A673 (cell line): ENCODE measurements at regions not wholly inside any gene's neighbourhood (a gene's known extent, or its start where the extent isn't known, plus 50 kb on each side); places are given as distances from the start of the nearest gene placed in this dataset.

Experiments
- BruUV-seq: library from RNA; stranded (reverse); fragments of 400-500 nt; replicated peaks from 2 replicates; lab custom pipeline; 2021; lab: Mats Ljungman, UMichigan
- CTCF ChIA-PET: fragments of 300-600 bp; sonication (Branson Sonifier 250); formaldehyde crosslinking; loops from one replicate; lab custom pipeline; 2022; ENCODE audit warnings: antibody characterized with exemption; lab: Charles Lee
- POLR2A ChIA-PET: fragments of 300-600 bp; sonication (Branson Sonifier 250); formaldehyde crosslinking; loops from one replicate; lab custom pipeline; 2022; ENCODE audit warnings: antibody characterized with exemption; ENCODE audit not compliant: low non-redundant PET; lab: Charles Lee
- DNase-seq: peaks from one replicate; pipeline ENCODE4 v3.0.0-alpha.2; 2015; ENCODE audit warnings: low spot score
- H3K27ac ChIP-seq: fragments of 200-600 bp; sonication (generic); 2 replicates; pipeline ENCODE4 v1.5.1; 2016; ENCODE audit warnings: mixed run types, low read depth, mild to moderate bottlenecking, mixed read lengths, antibody characterized with exemption, low read length; ENCODE audit not compliant: poor library complexity, severe bottlenecking
- H3K27me3 ChIP-seq: fragments of 200-600 bp; sonication (generic); replicated peaks from 2 replicates; pipeline ENCODE4 v1.6.1; 2017; ENCODE audit warnings: mixed run types, low read depth, mild to moderate bottlenecking, mixed read lengths, antibody characterized with exemption, low read length; ENCODE audit not compliant: insufficient read depth, poor library complexity
- H3K36me3 ChIP-seq: fragments of 200-600 bp; sonication (generic); 2 replicates; pipeline ENCODE4 v1.6.1; 2016; ENCODE audit warnings: mixed run types, mild to moderate bottlenecking, mixed read lengths, antibody characterized with exemption, low read length; ENCODE audit not compliant: insufficient read depth, poor library complexity, severe bottlenecking
- H3K4me1 ChIP-seq: fragments of 200-600 bp; sonication (generic); 2 replicates; pipeline ENCODE4 v1.6.1; 2017; ENCODE audit warnings: mixed run types, mild to moderate bottlenecking, mixed read lengths, antibody characterized with exemption, low read length; ENCODE audit not compliant: insufficient read depth, poor library complexity, severe bottlenecking
- H3K4me3 ChIP-seq: fragments of 200-600 bp; sonication (generic); 2 replicates; pipeline ENCODE4 v1.5.1; 2016; ENCODE audit warnings: low read depth, mixed run types, mild to moderate bottlenecking, mixed read lengths, low read length; ENCODE audit not compliant: poor library complexity, severe bottlenecking
- H3K9me3 ChIP-seq: fragments of 200-600 bp; sonication (generic); 2 replicates; pipeline ENCODE4 v1.6.1; 2016; ENCODE audit warnings: mixed run types, low read depth, mild to moderate bottlenecking, mixed read lengths, antibody characterized with exemption, low read length; ENCODE audit not compliant: poor library complexity, severe bottlenecking
- EZH2 ChIP-seq: fragments of 200-600 bp; sonication (generic); IDR thresholded peaks from 2 replicates; pipeline ENCODE4 v1.6.1; 2017; ENCODE audit warnings: borderline replicate concordance, low read depth, mild to moderate bottlenecking, mixed read lengths, antibody characterized with exemption, low read length; ENCODE audit not compliant: poor library complexity, severe bottlenecking
- intact Hi-C: fragments of 100-400 bp; cut with micrococcal nuclease; formaldehyde crosslinking; loops from one replicate; pipeline ENCODE4 v1.10.0; 2022; ENCODE audit not compliant: unreplicated experiment
- TF ChIP-seq, protein P1 (sequence below): fragments of 300-800, 200-600 bp; sonication (generic); conservative IDR thresholded peaks from 2 replicates; pipeline ENCODE4 v1.5.1; 2017; ENCODE audit warnings: low read depth, mild to moderate bottlenecking, antibody characterized with exemption, low read length, moderate library complexity, mixed read lengths

DNA sequence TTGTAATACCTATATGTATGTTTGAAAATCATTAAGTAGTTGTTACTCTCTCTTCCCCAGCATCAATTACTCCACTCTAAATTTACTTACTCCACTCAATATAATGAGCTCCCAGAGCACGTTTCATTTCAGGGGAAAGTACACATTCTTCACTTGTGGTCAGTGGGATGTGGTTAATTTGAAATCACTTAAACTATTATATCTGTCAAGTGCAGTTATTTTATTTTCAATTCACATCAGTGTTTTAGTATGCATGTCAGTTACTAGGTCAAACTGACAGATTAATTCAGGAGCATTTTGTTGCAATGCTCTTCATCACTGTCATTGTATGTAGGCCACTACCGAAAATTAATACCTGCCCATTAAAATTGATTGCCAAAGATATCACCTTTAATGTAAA lies 376.1 kb downstream of the ZIC4 start:
- no peak for TF ChIP-seq EZH2
- TF ChIP-seq, protein P1, sequence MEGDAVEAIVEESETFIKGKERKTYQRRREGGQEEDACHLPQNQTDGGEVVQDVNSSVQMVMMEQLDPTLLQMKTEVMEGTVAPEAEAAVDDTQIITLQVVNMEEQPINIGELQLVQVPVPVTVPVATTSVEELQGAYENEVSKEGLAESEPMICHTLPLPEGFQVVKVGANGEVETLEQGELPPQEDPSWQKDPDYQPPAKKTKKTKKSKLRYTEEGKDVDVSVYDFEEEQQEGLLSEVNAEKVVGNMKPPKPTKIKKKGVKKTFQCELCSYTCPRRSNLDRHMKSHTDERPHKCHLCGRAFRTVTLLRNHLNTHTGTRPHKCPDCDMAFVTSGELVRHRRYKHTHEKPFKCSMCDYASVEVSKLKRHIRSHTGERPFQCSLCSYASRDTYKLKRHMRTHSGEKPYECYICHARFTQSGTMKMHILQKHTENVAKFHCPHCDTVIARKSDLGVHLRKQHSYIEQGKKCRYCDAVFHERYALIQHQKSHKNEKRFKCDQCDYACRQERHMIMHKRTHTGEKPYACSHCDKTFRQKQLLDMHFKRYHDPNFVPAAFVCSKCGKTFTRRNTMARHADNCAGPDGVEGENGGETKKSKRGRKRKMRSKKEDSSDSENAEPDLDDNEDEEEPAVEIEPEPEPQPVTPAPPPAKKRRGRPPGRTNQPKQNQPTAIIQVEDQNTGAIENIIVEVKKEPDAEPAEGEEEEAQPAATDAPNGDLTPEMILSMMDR: no peak
- ChIA-PET CTCF (no interaction called here), POLR2A (no interaction called here)
- H3K4me1 ChIP-seq: no peaks in the 10 kb centered on the region
- intact Hi-C loops: no loop called here
- no peak overlapping the region for H3K27ac ChIP-seq
- H3K9me3 ChIP-seq: peaks cover 14% of the 10 kb centered on the region
- H3K4me3 ChIP-seq: no peak overlapping the region
- BruUV-seq: no TSS peak
- no peak for DNase-seq
- no peaks in the 10 kb centered on the region for H3K36me3 ChIP-seq
- H3K27me3 ChIP-seq: no peaks in the 10 kb centered on the region

DNA sequence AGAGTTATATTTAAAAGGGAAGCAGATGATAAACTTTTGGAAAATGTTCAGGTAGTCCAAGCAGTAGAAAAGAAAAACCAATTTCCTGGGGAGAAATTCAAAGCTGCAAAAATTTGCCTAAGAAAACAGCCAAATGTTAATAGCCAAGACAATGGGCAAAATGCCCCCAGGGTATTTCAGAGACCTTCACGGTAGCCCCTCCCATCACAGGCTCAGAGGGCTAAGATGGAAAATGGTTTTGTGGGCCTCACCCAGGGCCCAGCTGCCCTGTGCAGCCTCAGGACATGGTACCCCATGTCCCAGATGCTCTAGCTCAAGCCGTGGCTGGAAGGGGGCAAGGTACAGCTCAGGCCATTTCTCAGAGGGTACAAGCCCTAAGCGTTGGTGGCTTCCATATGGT lies 391.0 kb downstream of the ZIC4 start:
- intact Hi-C loops: no loop called here
- DNase-seq: no peak
- Histone ChIP-seq H3K36me3 (no peaks in the 10 kb centered on the region), H3K9me3 (no peaks in the 10 kb centered on the region), H3K4me1 (no peaks in the 10 kb centered on the region), H3K4me3 (no peak overlapping the region), H3K27ac (no peak overlapping the region), H3K27me3 (no peaks in the 10 kb centered on the region)
- CTCF ChIA-PET: no interaction called here
- TF ChIP-seq, protein P1: no peak
- TF ChIP-seq EZH2: no peak
- no TSS peak for BruUV-seq
- POLR2A ChIA-PET: no interaction called here

DNA sequence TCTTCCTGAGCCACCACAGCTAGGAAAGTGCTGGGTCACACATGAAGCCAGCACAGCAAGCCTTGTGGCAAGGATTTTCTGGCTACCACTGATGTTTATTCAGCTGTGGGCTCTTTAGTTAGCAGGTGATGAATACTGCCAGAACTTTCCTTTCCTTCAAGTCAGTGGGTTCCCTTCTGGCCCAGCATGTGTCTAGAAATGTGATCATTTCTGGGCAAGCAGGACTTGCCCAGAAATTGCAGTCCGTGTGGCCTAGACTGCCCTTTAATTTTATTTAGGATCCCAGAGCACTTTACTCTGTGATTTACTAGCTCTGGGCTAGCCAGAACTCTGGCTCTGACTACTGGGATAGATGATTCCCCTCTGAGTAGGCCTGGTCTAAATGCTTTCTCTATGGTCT lies 397.5 kb downstream of the ZIC4 start:
- CTCF ChIA-PET: no interaction called here
- Histone ChIP-seq H3K27ac (no peak overlapping the region), H3K36me3 (no peaks in the 10 kb centered on the region), H3K9me3 (no peaks in the 10 kb centered on the region), H3K4me3 (no peak overlapping the region), H3K4me1 (no peaks in the 10 kb centered on the region), H3K27me3 (no peaks in the 10 kb centered on the region)
- POLR2A ChIA-PET: no interaction called here
- BruUV-seq: no TSS peak
- intact Hi-C loops: no loop called here
- no peak for DNase-seq
- TF ChIP-seq, protein P1: no peak
- no peak for TF ChIP-seq EZH2
